ENCODE measurements at regions not wholly inside any gene's neighbourhood (a gene's known extent, or its start where the extent isn't known, plus 50 kb on each side); places are given as distances from the start of the nearest gene placed in this dataset.

- no peak for TF ChIP-seq CTCF (IDR thresholded peaks at IDR 0.05; ENCODE audit: insufficient read depth, low read depth, low read length)
- DNase-seq (ENCODE audit: low read depth), result no peak
- POLR2A ChIA-PET, result no interaction called here
- no peak overlapping the region for H3K4me3 ChIP-seq (ENCODE audit: low read depth, low read length)
- H3K36me3 ChIP-seq (ENCODE audit: control insufficient read depth, insufficient read depth, low read length), result no peaks in the 10 kb centered on the region
- CTCF ChIA-PET, result interaction anchor here (0.8 kb wide), 1 partner anchor 28 kb away, joined by 3 read pairs; no protein-coding TSS in a partner anchor
- no peaks in the 10 kb centered on the region for H3K27me3 ChIP-seq (ENCODE audit: control insufficient read depth, insufficient read depth, low read length)
Observed at GRCh38 chr6:11878735-11879134, 100.1 kb upstream of the ADTRP start.

- ChIA-PET CTCF (interaction anchor here (0.8 kb wide), 1 partner anchor 29 kb away, joined by 3 read pairs; no protein-coding TSS in a partner anchor), POLR2A (no interaction called here)
Observed at GRCh38 chr6:11878029-11878428, 99.4 kb upstream of the ADTRP start.

GRCh38 chr6:11876934-11877433, 98.4 kb upstream of the ADTRP start:
- no peak for TF ChIP-seq CTCF (IDR thresholded peaks at IDR 0.05; ENCODE audit: insufficient read depth, low read depth, low read length)
- CTCF ChIA-PET, result no interaction called here
- Histone ChIP-seq H3K4me3 (ENCODE audit: low read depth, low read length) (no peak overlapping the region), H3K36me3 (ENCODE audit: control insufficient read depth, insufficient read depth, low read length) (no peaks in the 10 kb centered on the region), H3K27me3 (ENCODE audit: control insufficient read depth, insufficient read depth, low read length) (no peaks in the 10 kb centered on the region)
- POLR2A ChIA-PET, result no interaction called here
- DNase-seq (ENCODE audit: low read depth), result no peak

More at GRCh38 chr6:11878029-11878428, 99.4 kb upstream of the ADTRP start:
- Histone ChIP-seq H3K36me3 (ENCODE audit: control insufficient read depth, insufficient read depth, low read length) (no peaks in the 10 kb centered on the region), H3K4me3 (ENCODE audit: low read depth, low read length) (no peak overlapping the region), H3K27me3 (ENCODE audit: control insufficient read depth, insufficient read depth, low read length) (no peaks in the 10 kb centered on the region)
- no peak for DNase-seq (ENCODE audit: low read depth)
- TF ChIP-seq CTCF (IDR thresholded peaks at IDR 0.05; ENCODE audit: insufficient read depth, low read depth, low read length), result no peak

- no peak for DNase-seq (ENCODE audit: low read depth)
- Histone ChIP-seq H3K36me3 (ENCODE audit: control insufficient read depth, insufficient read depth, low read length) (no peaks in the 10 kb centered on the region), H3K27me3 (ENCODE audit: control insufficient read depth, insufficient read depth, low read length) (no peaks in the 10 kb centered on the region), H3K4me3 (ENCODE audit: low read depth, low read length) (no peak overlapping the region)
- CTCF ChIA-PET, result interaction anchor here (0.7 to 1.3 kb wide), 2 partner anchors 40 to 44 kb away, joined by 3 read pairs; no protein-coding TSS in a partner anchor
- POLR2A ChIA-PET, result interaction anchor here (0.7 kb wide), 1 partner anchor 13 kb away, joined by 3 read pairs; no protein-coding TSS in a partner anchor
- no peak for TF ChIP-seq CTCF (IDR thresholded peaks at IDR 0.05; ENCODE audit: insufficient read depth, low read depth, low read length)
Observed at GRCh38 chr6:11875325-11876109, 96.9 kb upstream of the ADTRP start.

DNA sequence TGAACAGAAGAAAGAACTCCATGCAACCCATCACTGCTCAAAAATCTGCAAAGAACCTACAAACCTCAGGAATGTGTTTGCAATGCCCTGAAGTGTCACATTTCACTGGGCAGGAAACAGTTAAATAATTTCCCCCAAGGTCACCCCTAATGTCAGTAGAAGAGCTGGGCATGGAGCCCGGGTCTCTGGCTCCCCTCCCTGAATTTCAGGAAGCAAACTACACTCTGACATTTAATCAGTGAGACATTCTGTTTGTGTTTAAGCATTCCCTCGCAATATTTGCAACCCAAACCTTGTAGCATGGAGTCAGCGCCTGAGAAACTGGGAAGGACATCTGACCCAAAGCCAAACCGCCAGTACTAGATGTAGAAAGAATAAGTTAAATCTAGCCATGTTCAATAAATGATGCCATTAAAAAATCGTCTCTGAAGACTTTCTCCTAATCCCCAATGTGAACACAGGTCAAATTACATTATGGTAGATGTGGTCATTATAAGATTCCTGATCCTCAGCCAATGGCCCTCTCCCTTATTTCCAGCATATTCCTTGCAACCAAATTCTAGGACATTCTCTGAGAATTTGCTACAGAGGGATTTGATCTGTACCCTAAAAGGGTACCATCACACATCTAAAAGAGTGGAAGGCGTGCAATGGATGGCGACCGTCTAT, 91.2 kb upstream of the ADTRP start:
- Histone ChIP-seq H3K27me3 (ENCODE audit: control insufficient read depth, insufficient read depth, low read length) (no peaks in the 10 kb centered on the region), H3K36me3 (ENCODE audit: control insufficient read depth, insufficient read depth, low read length) (no peaks in the 10 kb centered on the region), H3K4me3 (ENCODE audit: low read depth, low read length) (no peak overlapping the region)
- ChIA-PET CTCF (no interaction called here), POLR2A (no interaction called here)
- no peak for DNase-seq (ENCODE audit: low read depth)
- no peak for TF ChIP-seq CTCF (IDR thresholded peaks at IDR 0.05; ENCODE audit: insufficient read depth, low read depth, low read length)

Measured in BJ (cell line).